HepG2 (cell line): ENCODE measurements at regions not wholly inside any gene's neighbourhood (a gene's known extent, or its start where the extent isn't known, plus 50 kb on each side); places are given as distances from the start of the nearest gene placed in this dataset.

ENCODE experiments used
- ATF7-NPFF ChIP-seq: sonication (generic); formaldehyde crosslinking; IDR thresholded peaks from 2 replicates; pipeline ENCODE4 v1.8.1; 2023; ENCODE audit warnings: mild to moderate bottlenecking, low read depth, missing genetic modification reagents, moderate library complexity
- BRF2 ChIP-seq: sonication (generic); formaldehyde crosslinking; IDR thresholded peaks from 2 replicates; pipeline ENCODE4 v1.8.1; 2022; ENCODE audit warnings: mild to moderate bottlenecking, missing genetic modification reagents
- CEBPZ ChIP-seq: IDR thresholded peaks from 2 replicates; pipeline ENCODE4 v1.6.1; 2012; ENCODE audit warnings: low read length, improper control_type of control experiment
- CTCF ChIP-seq: sonication (generic); formaldehyde crosslinking; IDR thresholded peaks from 2 replicates; pipeline ENCODE4 v1.5.0; 2020; ENCODE audit warnings: mild to moderate bottlenecking, missing genetic modification reagents, moderate library complexity
- HIC2 ChIP-seq: sonication (generic); formaldehyde crosslinking; IDR thresholded peaks from 2 replicates; pipeline ENCODE4 v1.9.0; 2022; ENCODE audit warnings: low read depth, missing genetic modification reagents
- HNF4A ChIP-seq: sonication (generic); formaldehyde crosslinking; IDR thresholded peaks from 2 replicates; pipeline ENCODE4 v1.4.0; 2020; ENCODE audit warnings: missing genetic modification reagents
- KLF13 ChIP-seq: sonication (generic); formaldehyde crosslinking; IDR thresholded peaks from 2 replicates; pipeline ENCODE4 v1.4.0; 2020; ENCODE audit warnings: mild to moderate bottlenecking, missing genetic modification reagents
- LBX2 ChIP-seq: sonication (generic); formaldehyde crosslinking; IDR thresholded peaks from 2 replicates; pipeline ENCODE4 v1.5.0; 2020; ENCODE audit warnings: missing genetic modification reagents, mild to moderate bottlenecking, borderline replicate concordance
- MIER2 ChIP-seq: IDR thresholded peaks from 2 replicates; pipeline ENCODE4 v1.6.1; 2016; ENCODE audit warnings: missing biosample characterization, missing genetic modification reagents
- MTERF4 ChIP-seq: sonication (generic); formaldehyde crosslinking; IDR thresholded peaks from 2 replicates; pipeline ENCODE4 v1.8.0; 2023; ENCODE audit warnings: mild to moderate bottlenecking, missing genetic modification reagents
- MTF1 ChIP-seq: sonication (generic); formaldehyde crosslinking; IDR thresholded peaks from 2 replicates; pipeline ENCODE4 v1.5.0; 2020; ENCODE audit warnings: missing genetic modification reagents
- PRMT3 ChIP-seq: sonication (generic); formaldehyde crosslinking; IDR thresholded peaks from 2 replicates; pipeline ENCODE4 v1.8.1; 2022; ENCODE audit warnings: low read depth, mild to moderate bottlenecking, moderate library complexity, missing genetic modification reagents, borderline replicate concordance
- TBP ChIP-seq: sonication (generic); formaldehyde crosslinking; IDR thresholded peaks from 2 replicates; pipeline ENCODE4 v1.5.0; 2020; ENCODE audit warnings: missing genetic modification reagents
- TEAD3 ChIP-seq: optimal IDR thresholded peaks from 2 replicates; pipeline ENCODE3; 2016; ENCODE audit warnings: borderline replicate concordance
- ZBTB38 ChIP-seq: sonication (generic); formaldehyde crosslinking; IDR thresholded peaks from 2 replicates; pipeline ENCODE4 v1.5.1; 2020; ENCODE audit warnings: mild to moderate bottlenecking, missing genetic modification reagents
- ZNF263 ChIP-seq: sonication (generic); formaldehyde crosslinking; IDR thresholded peaks from 2 replicates; pipeline ENCODE4 v1.4.0; 2020; ENCODE audit warnings: missing genetic modification reagents
- ZNF639 ChIP-seq: conservative IDR thresholded peaks from 2 replicates; pipeline ENCODE4 v1.6.1; 2018; ENCODE audit warnings: missing genetic modification reagents
- ZNF790 ChIP-seq: sonication (generic); formaldehyde crosslinking; IDR thresholded peaks from 2 replicates; pipeline ENCODE4 v1.8.0; 2022; ENCODE audit warnings: missing genetic modification reagents, mild to moderate bottlenecking, borderline replicate concordance
- ZSCAN31 ChIP-seq: sonication (generic); formaldehyde crosslinking; IDR thresholded peaks from 2 replicates; pipeline ENCODE4 v1.5.0; 2020; ENCODE audit warnings: low read depth, mild to moderate bottlenecking, missing genetic modification reagents

- no peak for TF ChIP-seq ZNF790 (CRISPR knock-in tag)
- peak; percentile 83 for TF ChIP-seq TEAD3 (CRISPR knock-in tag)
- TF ChIP-seq HNF4A = peak; percentile 58
- TF ChIP-seq ZNF639 (CRISPR knock-in tag) = no peak
- TF ChIP-seq CTCF (CRISPR knock-in tag) = 0 out of 2 replicates have a peak, but pooled peaks have one; percentile 11
- peak; percentile 23; the same call in 1 of the 2 replicates for TF ChIP-seq MIER2 (CRISPR knock-in tag)
- no peak for TF ChIP-seq MTERF4 (CRISPR knock-in tag)
- no peak for TF ChIP-seq CEBPZ
- no peak for TF ChIP-seq ZSCAN31 (CRISPR knock-in tag)
- TF ChIP-seq LBX2 = no peak
- TF ChIP-seq ZNF263 (CRISPR knock-in tag) = no peak
- TF ChIP-seq MTF1 (CRISPR knock-in tag) = no peak
- TF ChIP-seq TBP (CRISPR knock-in tag) = no peak
- no peak for TF ChIP-seq ATF7-NPFF (CRISPR knock-in tag)
- TF ChIP-seq ZBTB38 (CRISPR knock-in tag) = no peak
- no peak for TF ChIP-seq BRF2 (CRISPR knock-in tag)
- no peak for TF ChIP-seq KLF13 (CRISPR knock-in tag)
- no peak for TF ChIP-seq PRMT3
- TF ChIP-seq HIC2 (CRISPR knock-in tag) = peak; percentile 90; the same call in 1 of the 2 replicates
Measured at GRCh38 chr17:72362376-72363088, 241.7 kb downstream of the SOX9 start (continued).
